Thyroid gland (tissue), 4 donors: ENCODE measurements at regions not wholly inside any gene's neighbourhood (a gene's known extent, or its start where the extent isn't known, plus 50 kb on each side); places are given as distances from the start of the nearest gene placed in this dataset.

Experiments used
- DNase-seq, 2 donors: peaks; one replicate each; pipeline ENCODE4 v3.0.0-alpha.2; 2019
- H3K27ac ChIP-seq, 3 donors: fragments of 200-600 bp; sonication (generic); 1 replicate in 2 of 3; 2 replicates in 1 of 3; pipeline ENCODE4 v1.5.1; 2016 to 2019; ENCODE audit warnings: mild to moderate bottlenecking in 1 of 3, moderate library complexity in 1 of 3
- H3K27me3 ChIP-seq: fragments of 200-600 bp; sonication (generic); one replicate; pipeline ENCODE4 v1.5.1; 2019
- H3K36me3 ChIP-seq, 2 donors: fragments of 200-600 bp; sonication (generic); one replicate each; pipeline ENCODE4 v1.5.1; 2016 to 2019
- H3K4me1 ChIP-seq, 2 donors: fragments of 200-600 bp; sonication (generic); one replicate each; pipeline ENCODE4 v1.5.1; 2017 to 2019
- H3K4me3 ChIP-seq, 3 donors: fragments of 200-600 bp; sonication (generic); replicated peaks in 1 of 3; 1 replicate in 2 of 3; 2 replicates in 1 of 3; pipeline ENCODE4 v1.5.1; 2016; ENCODE audit warnings: mild to moderate bottlenecking in 1 of 3
- H3K9me3 ChIP-seq: fragments of 200-600 bp; sonication (generic); one replicate; pipeline ENCODE4 v1.5.1; 2017
- CTCF ChIP-seq, 6 experiments: fragments of 200-600 bp in 3 of 6; fragments of 450-650 bp in 3 of 6; sonication (generic) in 3 of 6; IDR thresholded peaks; one replicate each; pipeline ENCODE4 v1.5.1; 2016 to 2019; ENCODE audit warnings: antibody characterized with exemption in 6 of 6, mild to moderate bottlenecking in 2 of 6, inconsistent platforms in 1 of 6, moderate library complexity in 1 of 6
- POLR2A ChIP-seq, 2 donors: fragments of 450-650 bp; IDR thresholded peaks; one replicate each; pipeline ENCODE4 v1.6.1; 2017; ENCODE audit warnings: antibody characterized with exemption in 2 of 2, mild to moderate bottlenecking in 2 of 2, moderate library complexity in 1 of 2
- WGBS, 2 donors: methylation state at CpG; one replicate each; pipeline ENCODE4 v1.1.5; 2017; 5-methylcytosine and 5-hydroxymethylcytosine counted together
- intact Hi-C: fragments of 100-400 bp; cut with DNase I; formaldehyde crosslinking; loops from one replicate; pipeline ENCODE4 v1.15.1; 2023

DNA sequence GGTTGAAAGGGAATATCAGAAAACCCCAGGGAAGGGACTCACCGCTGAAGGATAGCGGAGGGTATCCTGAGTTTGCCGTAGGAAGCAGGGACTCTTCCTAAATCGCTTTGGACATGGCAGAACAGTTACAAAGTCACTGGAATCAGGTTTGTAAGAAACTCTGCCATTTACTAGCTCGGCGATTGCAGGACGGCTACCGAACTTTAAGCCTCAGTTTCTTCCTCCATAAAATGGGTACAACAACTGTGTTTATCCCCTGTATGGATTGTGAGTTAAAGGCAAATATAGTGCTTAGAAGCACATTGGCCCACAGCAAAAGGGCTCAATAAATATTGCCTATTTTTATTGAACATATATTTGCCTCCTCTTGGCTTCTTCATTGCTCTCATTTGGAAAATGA is 90.6 kb downstream of the MAF start:
- intact Hi-C loops = no loop called here
- Histone ChIP-seq H3K4me3 (no peak overlapping the region), H3K9me3 (no peaks in the 10 kb centered on the region), H3K36me3 (no peaks in the 10 kb centered on the region), H3K27ac (no peak overlapping the region), H3K27me3 (no peaks in the 10 kb centered on the region), H3K4me1 (no peaks in the 10 kb centered on the region)
- WGBS, 2 donors = 94 to 96% methylated on average over 8 of the region's 8 CpGs
- TF ChIP-seq CTCF (IDR thresholded peaks at IDR 0.05) (no peak), POLR2A (IDR thresholded peaks at IDR 0.05) (no peak)
- DNase-seq = no peak

GRCh38 chr16:79509211-79509631 is 91.3 kb downstream of the MAF start:
- peak; percentile 47 to 69 for DNase-seq
- H3K27ac ChIP-seq = no peak overlapping the region
- H3K9me3 ChIP-seq = no peaks in the 10 kb centered on the region
- no peaks in the 10 kb centered on the region for H3K36me3 ChIP-seq
- no peaks in the 10 kb centered on the region for H3K4me1 ChIP-seq
- WGBS, 2 donors = 55 to 57% methylated on average over 9 of the region's 9 CpGs
- TF ChIP-seq CTCF (IDR thresholded peaks at IDR 0.05) (no peak), POLR2A (IDR thresholded peaks at IDR 0.05) (no peak)
- intact Hi-C loops = no loop called here
- H3K4me3 ChIP-seq = no peak overlapping the region
- no peaks in the 10 kb centered on the region for H3K27me3 ChIP-seq

DNA sequence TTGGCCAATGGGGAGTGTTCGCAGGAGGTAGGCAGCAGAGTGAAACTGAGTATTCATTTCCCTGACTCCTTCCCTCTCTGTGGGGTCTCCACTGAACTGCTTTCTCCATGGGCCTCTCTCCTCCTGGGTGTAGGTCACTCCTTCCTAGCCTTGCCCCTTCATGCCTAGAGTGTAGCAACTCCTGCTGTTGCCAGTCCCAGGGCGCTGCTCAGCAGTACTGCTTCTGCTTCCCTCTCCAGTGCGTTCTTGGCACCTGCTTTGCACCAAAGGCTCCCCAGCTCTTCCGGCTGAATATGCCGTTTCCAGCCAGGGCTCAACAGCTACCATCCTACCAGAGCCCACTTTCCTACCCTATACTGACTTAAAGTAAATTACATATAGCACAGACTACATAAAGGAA is 92.2 kb downstream of the MAF start:
- 90 to 93% methylated on average over 5 of the region's 5 CpGs for WGBS, 2 donors
- H3K4me1 ChIP-seq = no peaks in the 10 kb centered on the region
- H3K27ac ChIP-seq = no peak overlapping the region
- intact Hi-C loops = no loop called here
- H3K4me3 ChIP-seq = no peak overlapping the region
- no peak for TF ChIP-seq CTCF (IDR thresholded peaks at IDR 0.05)
- TF ChIP-seq POLR2A (IDR thresholded peaks at IDR 0.05) = no peak
- no peak for DNase-seq
- H3K27me3 ChIP-seq = no peaks in the 10 kb centered on the region
- H3K36me3 ChIP-seq = no peaks in the 10 kb centered on the region
- H3K9me3 ChIP-seq = no peaks in the 10 kb centered on the region

DNA sequence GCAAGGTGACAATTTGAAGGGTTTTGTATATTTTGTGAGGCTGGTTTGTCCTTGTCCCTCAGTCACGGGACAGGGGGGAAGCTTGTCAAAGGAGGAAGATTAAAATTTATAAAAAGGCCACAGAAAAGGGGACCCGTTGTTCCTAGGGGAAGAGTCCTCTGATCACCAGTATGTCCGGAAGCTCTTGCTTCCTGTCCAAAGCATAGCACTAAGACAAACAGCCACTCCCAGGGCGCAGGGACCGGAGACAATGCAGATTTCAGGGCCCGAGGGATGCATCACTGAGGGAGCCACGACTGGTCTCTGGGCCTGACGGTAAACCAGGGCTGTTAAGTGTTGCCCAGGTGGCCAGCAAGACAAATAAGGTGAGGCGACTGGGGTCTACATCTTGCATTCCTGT is 95.2 kb downstream of the MAF start:
- Histone ChIP-seq H3K27me3 (no peaks in the 10 kb centered on the region), H3K9me3 (no peaks in the 10 kb centered on the region), H3K4me1 (no peaks in the 10 kb centered on the region), H3K36me3 (no peaks in the 10 kb centered on the region), H3K27ac (no peak overlapping the region), H3K4me3 (no peak overlapping the region)
- WGBS, 2 donors = 75 to 94% methylated on average over 9 of the region's 9 CpGs
- intact Hi-C loops = no loop called here
- no peak for TF ChIP-seq CTCF (IDR thresholded peaks at IDR 0.05)
- no peak for TF ChIP-seq POLR2A (IDR thresholded peaks at IDR 0.05)
- DNase-seq = peak in 1 of 2 donors; percentile 15

DNA sequence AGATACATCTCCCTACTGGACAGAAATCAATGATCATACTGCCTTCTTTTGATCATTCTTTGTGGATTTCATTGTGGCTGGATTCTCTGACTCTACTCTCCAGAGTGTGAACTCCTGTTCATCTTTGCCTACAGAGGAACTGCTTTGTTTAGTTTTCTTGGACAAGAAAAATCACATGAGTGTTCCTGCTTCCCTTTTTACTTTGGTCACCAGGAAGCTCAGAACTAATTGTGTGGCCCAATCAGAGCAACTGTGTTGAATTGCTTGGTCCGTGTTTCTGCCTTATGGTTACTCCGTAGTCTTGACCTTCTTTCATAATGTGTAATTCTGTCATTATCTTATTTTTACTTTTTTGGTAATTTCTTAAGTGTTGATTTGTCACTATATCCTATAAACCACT is 97.0 kb downstream of the MAF start:
- no peak for DNase-seq
- Histone ChIP-seq H3K4me3 (no peak overlapping the region), H3K36me3 (no peaks in the 10 kb centered on the region), H3K27me3 (no peaks in the 10 kb centered on the region), H3K27ac (no peak overlapping the region), H3K4me1 (no peaks in the 10 kb centered on the region), H3K9me3 (no peaks in the 10 kb centered on the region)
- no peak for TF ChIP-seq POLR2A (IDR thresholded peaks at IDR 0.05)
- no peak for TF ChIP-seq CTCF (IDR thresholded peaks at IDR 0.05)
- 93 to 95% methylated on average over 2 of the region's 2 CpGs for WGBS, 2 donors
- intact Hi-C loops = no loop called here
